GM21529 (cell line): ENCODE measurements at regions not wholly inside any gene's neighbourhood (a gene's known extent, or its start where the extent isn't known, plus 50 kb on each side); places are given as distances from the start of the nearest gene placed in this dataset.
"Not testable (repeated sequence)": the region's sequence is repeated elsewhere in the genome, so short reads cannot be mapped to it uniquely, and the experiment has no call there.

ENCODE experiments used
- ATAC-seq: cut with Tn5 transposase; IDR thresholded peaks from one replicate; pipeline ENCODE4 v1.9.1; 2021; ENCODE audit not compliant: unreplicated experiment

DNA sequence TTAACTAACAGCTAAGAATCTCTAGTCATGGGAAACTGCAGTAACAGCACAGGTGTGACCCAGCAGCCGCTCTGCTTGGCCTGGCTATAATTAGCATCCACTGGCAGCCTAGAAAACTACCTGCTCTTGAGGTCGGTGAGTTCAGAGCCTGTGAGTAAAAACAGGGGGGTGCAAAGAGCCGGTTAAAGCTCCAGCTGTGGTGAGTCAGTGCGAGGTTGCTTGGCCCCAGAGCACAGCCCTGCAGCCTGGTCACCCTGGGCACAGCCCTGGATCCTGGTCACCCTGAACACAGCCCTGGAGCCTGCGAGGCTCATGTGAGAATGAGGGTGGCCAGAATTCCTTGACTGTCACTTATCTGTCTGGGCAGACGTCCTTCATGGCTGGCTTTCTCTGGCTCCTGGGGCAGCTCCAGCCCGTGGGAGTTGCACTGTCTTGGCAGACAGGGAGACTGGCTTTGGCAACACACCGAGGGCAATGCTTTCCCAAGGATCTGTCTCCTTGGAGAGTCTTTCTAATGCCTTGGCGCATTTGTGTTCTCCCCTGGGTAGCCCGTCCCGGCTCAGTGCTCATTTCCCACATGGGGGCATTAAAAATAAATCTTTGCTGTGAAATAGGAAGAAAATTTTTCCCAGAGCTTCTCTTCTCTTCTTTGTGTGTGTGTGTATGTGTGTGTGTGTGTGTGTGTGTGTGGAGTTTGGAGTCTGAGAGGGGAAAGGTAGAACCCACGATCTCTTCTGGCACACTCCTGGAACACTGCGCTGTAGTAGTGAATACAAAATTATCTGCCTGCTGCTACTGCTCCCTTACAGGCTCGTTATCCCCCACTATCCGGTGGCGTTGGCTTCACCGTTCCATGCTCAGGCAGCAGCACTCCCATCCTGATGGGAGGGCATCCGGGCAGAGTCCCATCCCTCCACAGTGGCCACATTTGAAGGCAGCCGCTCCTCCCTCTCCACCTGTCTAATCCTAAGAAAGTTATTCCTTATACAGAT is 250.2 kb upstream of the MEX3C start:
- no peak for ATAC-seq

DNA sequence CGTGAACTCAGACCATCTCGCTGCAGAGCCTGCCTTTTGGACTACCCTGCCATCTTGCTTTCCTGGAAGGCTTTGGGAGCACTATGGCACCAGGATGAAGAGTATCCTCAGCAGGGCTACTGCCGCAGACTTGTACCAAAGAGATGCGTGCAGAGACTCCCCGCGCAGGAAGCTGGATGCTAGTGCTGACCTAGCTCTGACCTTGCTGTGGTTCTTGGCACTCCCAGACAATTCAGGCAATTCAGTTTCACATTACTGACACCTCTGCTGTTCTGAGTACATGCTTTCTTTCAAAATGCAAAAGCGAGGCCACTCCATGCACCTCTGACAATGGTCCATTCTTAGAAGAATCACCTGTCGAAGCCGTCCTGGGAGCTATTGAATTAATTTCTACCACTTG is 251.5 kb upstream of the MEX3C start:
- no peak for ATAC-seq

- ATAC-seq: no peak
Measured at GRCh38 chr18:51453594-51453993, 256.1 kb upstream of the MEX3C start.

DNA sequence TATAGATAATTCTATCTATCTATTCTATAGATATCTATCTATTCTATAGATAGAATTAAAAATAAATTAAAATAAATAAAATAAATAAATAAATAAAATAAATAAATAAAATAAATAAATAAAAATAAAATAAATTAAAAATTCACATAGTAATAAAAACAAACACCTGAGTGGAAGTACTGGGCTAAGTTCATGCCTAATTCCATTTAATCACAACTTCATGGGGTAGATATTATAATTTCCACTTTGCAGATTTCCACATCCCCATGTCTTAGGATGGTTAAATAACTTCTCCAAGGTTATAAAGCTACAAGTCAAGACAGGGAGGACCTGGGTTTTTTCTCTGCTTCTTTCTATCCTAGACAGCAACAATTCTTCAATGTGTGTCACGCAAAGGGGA is 261.4 kb upstream of the MEX3C start:
- no peak for ATAC-seq

DNA sequence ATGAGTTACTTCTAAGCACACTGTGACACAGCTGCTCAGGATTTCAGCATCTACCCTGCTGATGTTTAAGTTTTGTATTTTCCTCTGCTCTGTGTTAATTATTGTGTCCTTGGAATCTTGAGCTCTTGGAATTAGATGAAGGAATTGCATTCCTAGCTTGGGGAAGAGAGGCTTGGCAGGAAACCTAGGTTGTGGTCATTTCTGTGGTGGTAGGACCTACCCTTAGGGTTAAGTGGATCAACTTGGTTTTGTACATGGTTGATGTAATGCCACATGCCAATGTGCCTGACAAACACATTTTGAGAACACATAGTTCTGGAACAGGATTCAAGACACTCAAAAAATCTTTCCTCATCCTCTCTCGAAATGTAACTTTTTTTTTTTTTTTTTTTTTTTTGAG is 264.5 kb upstream of the MEX3C start:
- ATAC-seq: no peak

GRCh38 chr18:51463483-51464136 is 266.1 kb upstream of the MEX3C start:
- ATAC-seq: no peak

- ATAC-seq: no peak
Measured at GRCh38 chr18:51478908-51479307, 281.4 kb upstream of the MEX3C start.

GRCh38 chr18:51479736-51480135 is 282.3 kb upstream of the MEX3C start:
- ATAC-seq: no peak

GRCh38 chr18:51480407-51481261 is 283.2 kb upstream of the MEX3C start:
- ATAC-seq: no peak

DNA sequence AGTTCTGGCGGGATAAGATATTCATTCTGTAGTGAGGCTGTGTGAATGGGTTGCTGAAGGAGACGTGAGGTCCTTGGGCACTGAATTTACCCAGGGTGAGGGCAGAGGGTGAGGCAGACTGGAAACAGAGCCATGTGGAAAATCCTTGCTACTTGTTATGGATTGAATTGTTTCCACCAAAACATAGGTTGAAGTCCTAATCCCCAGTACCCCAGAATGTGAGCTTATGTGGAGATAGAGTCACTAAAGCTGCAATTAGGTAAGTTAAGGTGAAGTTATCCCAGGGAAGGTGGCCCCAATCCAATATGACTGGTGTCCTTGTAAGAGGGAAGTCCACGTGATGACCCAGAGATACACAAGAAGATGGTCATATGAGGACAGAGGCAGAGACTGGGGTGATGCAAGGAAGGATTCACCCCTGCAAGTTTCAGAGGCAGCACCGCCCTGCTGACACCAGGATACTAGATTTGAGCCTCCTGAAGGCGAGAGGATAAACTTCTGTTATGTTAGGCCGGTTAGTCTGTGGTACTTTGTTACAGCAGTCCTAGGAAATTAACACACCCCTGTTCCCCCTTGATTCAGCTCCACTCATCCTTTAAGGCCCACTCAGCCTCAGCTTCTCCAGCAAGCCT is 289.4 kb upstream of the MEX3C start:
- no peak for ATAC-seq

GRCh38 chr18:51490417-51490816 is 292.9 kb upstream of the MEX3C start:
- no peak for ATAC-seq

- no peak for ATAC-seq
Measured at GRCh38 chr18:51490860-51491259, 293.4 kb upstream of the MEX3C start.

DNA sequence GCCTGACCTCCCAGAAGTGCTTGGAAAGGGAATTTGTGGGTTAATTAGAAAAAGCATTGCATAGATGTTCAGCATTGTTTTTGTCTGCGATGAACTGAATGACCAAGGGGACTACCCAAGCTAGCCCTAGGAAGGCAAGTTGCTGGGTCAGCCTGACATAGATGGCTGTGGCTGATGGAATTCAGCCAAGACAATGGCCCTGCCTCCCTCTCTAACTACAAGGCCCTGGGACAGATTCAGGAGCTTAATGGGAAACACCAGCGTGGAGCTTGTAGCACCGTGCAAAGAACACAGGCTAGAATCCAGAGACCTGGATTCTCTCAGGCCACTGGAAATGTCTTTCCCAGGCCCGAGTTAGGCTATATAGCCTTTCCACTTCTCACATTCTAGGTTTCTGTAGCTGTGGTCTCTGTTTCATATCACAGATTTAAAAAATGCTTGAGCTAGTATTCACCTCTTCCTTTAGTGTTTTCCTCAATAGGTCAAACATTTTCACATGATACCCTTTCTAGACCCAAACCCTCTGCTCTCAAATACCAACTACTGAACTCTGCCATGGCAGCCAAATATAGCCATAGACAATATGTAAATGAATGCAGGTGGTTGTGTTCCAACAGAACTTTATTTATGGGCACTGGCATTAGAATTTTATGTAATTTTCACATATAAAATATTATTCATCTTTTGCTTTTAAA is 294.3 kb upstream of the MEX3C start:
- ATAC-seq: no peak

DNA sequence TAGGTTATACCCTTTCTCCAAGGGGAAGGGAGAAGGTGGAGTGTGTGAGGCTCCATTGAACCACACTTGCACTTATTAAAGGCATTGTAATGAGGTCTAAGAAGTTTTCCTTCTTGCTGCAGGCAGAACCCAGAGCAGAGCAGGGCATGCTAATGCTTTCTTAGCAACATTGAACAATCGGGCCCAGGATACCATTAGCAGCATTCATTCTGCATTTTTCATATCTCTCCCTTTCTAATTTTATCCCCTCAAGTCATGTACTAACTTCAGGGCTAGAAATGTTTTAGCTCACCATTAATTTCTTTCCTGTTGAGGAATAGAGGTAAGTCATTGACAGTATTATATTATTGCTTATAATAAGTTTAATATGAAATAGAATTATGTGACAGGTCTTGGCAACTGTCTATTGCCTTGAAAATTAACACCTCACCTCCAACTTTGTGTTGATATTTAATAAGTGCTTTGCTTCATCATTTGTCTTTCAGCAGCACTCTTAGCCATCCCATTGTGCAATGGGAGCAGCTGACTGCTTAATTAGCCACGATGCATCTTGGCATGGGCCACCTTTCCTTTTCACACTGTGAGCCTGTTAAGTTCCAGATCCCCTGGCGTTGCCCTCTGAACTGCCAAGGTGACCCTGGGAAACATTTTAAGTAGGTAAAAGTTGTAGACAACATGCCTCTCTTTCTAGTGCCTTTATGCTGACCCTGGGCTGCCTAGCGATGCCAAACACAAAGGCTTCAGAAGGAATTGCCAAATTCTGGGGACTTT is 300.8 kb upstream of the MEX3C start:
- no peak for ATAC-seq

- ATAC-seq: no peak
Measured at GRCh38 chr18:51503351-51503750, 305.9 kb upstream of the MEX3C start.

GRCh38 chr18:51506811-51507210 is 309.3 kb upstream of the MEX3C start:
- ATAC-seq: no peak

GRCh38 chr18:51508410-51508809 is 310.9 kb upstream of the MEX3C start:
- ATAC-seq: not testable (repeated sequence)

DNA sequence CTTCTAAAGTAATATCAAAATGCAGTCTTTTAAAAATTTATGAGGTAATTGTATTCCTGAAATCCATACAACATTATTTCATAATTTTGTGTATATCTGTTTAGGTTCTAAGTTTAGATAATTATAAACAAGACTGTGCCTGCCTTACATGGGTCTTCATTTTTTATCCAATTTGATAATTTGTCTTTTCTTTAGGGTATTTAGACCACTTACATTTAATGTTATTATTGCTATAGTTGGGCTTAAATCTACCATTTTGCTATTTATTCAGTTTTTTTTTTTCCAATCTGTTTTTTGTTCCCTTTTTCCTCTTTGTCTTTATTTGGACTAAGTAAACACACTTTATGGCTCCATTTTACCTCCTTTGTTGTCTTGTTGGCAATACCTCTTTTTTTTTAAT is 312.5 kb upstream of the MEX3C start:
- no peak for ATAC-seq

- no peak for ATAC-seq
Measured at GRCh38 chr18:51513517-51513916, 316.0 kb upstream of the MEX3C start.

GRCh38 chr18:51514128-51514527 is 316.6 kb upstream of the MEX3C start:
- ATAC-seq: no peak
